H1 (cell line): ENCODE measurements at regions not wholly inside any gene's neighbourhood (a gene's known extent, or its start where the extent isn't known, plus 50 kb on each side); places are given as distances from the start of the nearest gene placed in this dataset.

Experiments used
- CTCF ChIA-PET: fragments of 300-600 bp; sonication (Branson Sonifier 250); formaldehyde crosslinking; loops from one replicate; lab custom pipeline; 2021; ENCODE audit not compliant: partially characterized antibody; lab: Charles Lee
- POLR2A ChIA-PET: fragments of 300-600 bp; sonication (Branson Sonifier 250); formaldehyde crosslinking; loops from one replicate; lab custom pipeline; 2021; ENCODE audit warnings: inconsistent platforms; ENCODE audit not compliant: partially characterized antibody; lab: Charles Lee
- DNase-seq, 2 experiments: peaks; one replicate each; pipeline versions ENCODE4 v3.0.0 to v3.0.0-alpha.2; 2010 to 2022; ENCODE audit warnings: low spot score in 2 of 2, low read depth in 1 of 2, mixed read lengths in 1 of 2
- FAIRE-seq: peaks from 2 replicates; lab custom pipeline; 2011; peaks lifted over from hg19 to GRCh38; lab: Jason Lieb, UNC
- H2AFZ ChIP-seq: 2 replicates; pipeline ENCODE4 v1.8.1; 2012; ENCODE audit warnings: low read length, inconsistent platforms
- H2AK5ac ChIP-seq: 2 replicates; pipeline ENCODE4 v1.6.1; 2013; ENCODE audit warnings: low read depth, low read length
- H2BK120ac ChIP-seq: replicated peaks from 2 replicates; pipeline ENCODE3; 2013; ENCODE audit warnings: low read depth, low read length, inconsistent platforms
- H2BK12ac ChIP-seq: 2 replicates; pipeline ENCODE4 v1.6.1; 2013; ENCODE audit warnings: low read depth, low read length
- H2BK15ac ChIP-seq: 2 replicates; pipeline ENCODE4 v1.6.1; 2013; ENCODE audit warnings: low read length
- H2BK20ac ChIP-seq: 2 replicates; pipeline ENCODE4 v1.6.1; 2013; ENCODE audit warnings: low read length
- H2BK5ac ChIP-seq: 2 replicates; pipeline ENCODE4 v1.6.1; 2013; ENCODE audit warnings: low read depth, low read length
- H3K14ac ChIP-seq: 2 replicates; pipeline ENCODE4 v1.6.1; 2013; ENCODE audit warnings: inconsistent platforms; ENCODE audit not compliant: insufficient read length
- H3K18ac ChIP-seq: 2 replicates; pipeline ENCODE4 v1.6.1; 2013; ENCODE audit warnings: low read length; ENCODE audit errors: extremely low read depth
- H3K23ac ChIP-seq: 2 replicates; pipeline ENCODE4 v1.6.1; 2013; ENCODE audit warnings: inconsistent platforms; ENCODE audit not compliant: insufficient read length
- H3K23me2 ChIP-seq: 2 replicates; pipeline ENCODE4 v1.6.1; 2013; ENCODE audit warnings: low read depth, low read length
- H3K27ac ChIP-seq: 2 replicates; pipeline ENCODE4 v1.6.1; 2011; ENCODE audit warnings: low read depth, low read length, inconsistent platforms
- H3K27me3 ChIP-seq, 4 experiments: replicated peaks in 1 of 4; 1 replicate in 1 of 4; 2 replicates in 3 of 4; pipeline versions ENCODE4 v1.6.1 to v1.8.1; 2011 to 2013; ENCODE audit warnings: low read length in 3 of 4, mild to moderate bottlenecking in 3 of 4, inconsistent platforms in 2 of 4, mixed read lengths in 2 of 4, moderate library complexity in 1 of 4; ENCODE audit not compliant: control insufficient read depth in 3 of 4, insufficient read depth in 3 of 4; ENCODE audit errors: extremely low read depth in 1 of 4
- H3K36me3 ChIP-seq, 4 experiments: 2 replicates each; pipeline versions ENCODE4 v1.6.1 to v1.8.1; 2011 to 2013; ENCODE audit warnings: mild to moderate bottlenecking in 4 of 4, low read length in 3 of 4, moderate library complexity in 2 of 4, control low read depth in 1 of 4, inconsistent platforms in 1 of 4; ENCODE audit not compliant: insufficient read depth in 4 of 4, control insufficient read depth in 2 of 4
- H3K4ac ChIP-seq: replicated peaks from 2 replicates; pipeline ENCODE3; 2013; ENCODE audit warnings: low read length, low read depth, mixed read lengths, inconsistent platforms; ENCODE audit not compliant: insufficient read length
- H3K4me1 ChIP-seq, 4 experiments: replicated peaks in 1 of 4; 1 replicate in 1 of 4; 2 replicates in 3 of 4; pipeline versions ENCODE4 v1.6.1 to v1.8.1; 2011 to 2013; ENCODE audit warnings: low read length in 3 of 4, inconsistent platforms in 2 of 4, mixed read lengths in 1 of 4; ENCODE audit not compliant: insufficient read depth in 4 of 4, control insufficient read depth in 3 of 4
- H3K4me2 ChIP-seq, 2 experiments: 2 replicates each; pipeline versions ENCODE4 v1.6.1 to v1.8.1; 2011 to 2013; ENCODE audit warnings: low read depth in 2 of 2, low read length in 2 of 2, control low read depth in 1 of 2, inconsistent platforms in 1 of 2, mild to moderate bottlenecking in 1 of 2; ENCODE audit not compliant: insufficient read depth in 1 of 2
- H3K4me3 ChIP-seq, 4 experiments: fragments of 200-600, 300-600 bp in 1 of 4; sonication (generic), shearing (Covaris generic), sonication (Bioruptor Twin) in 1 of 4; 2 replicates each; pipeline versions ENCODE4 v1.5.1 to v1.8.1; 2011 to 2016; ENCODE audit warnings: low read length in 4 of 4, low read depth in 3 of 4, control low read depth in 2 of 4, inconsistent platforms in 2 of 4, mild to moderate bottlenecking in 2 of 4, mixed read lengths in 1 of 4, moderate library complexity in 1 of 4; ENCODE audit not compliant: insufficient read depth in 2 of 4; ENCODE audit errors: extremely low read depth in 1 of 4
- H3K56ac ChIP-seq: replicated peaks from 2 replicates; pipeline ENCODE3; 2013; ENCODE audit warnings: low read depth, mild to moderate bottlenecking, mixed read lengths, low read length, inconsistent platforms; ENCODE audit not compliant: insufficient read length
- H3K79me1 ChIP-seq: 2 replicates; pipeline ENCODE4 v1.6.1; 2013; ENCODE audit warnings: low read depth, low read length, control low read depth
- H3K79me2 ChIP-seq, 2 experiments: 2 replicates each; pipeline versions ENCODE4 v1.6.1 to v1.8.1; 2012 to 2013; ENCODE audit warnings: low read length in 2 of 2, mild to moderate bottlenecking in 2 of 2, inconsistent platforms in 1 of 2; ENCODE audit not compliant: insufficient read depth in 2 of 2, control insufficient read depth in 1 of 2
- H3K9ac ChIP-seq, 4 experiments: replicated peaks in 1 of 4; 1 replicate in 1 of 4; 2 replicates in 3 of 4; pipeline versions ENCODE4 v1.6.1 to v1.8.1; 2011 to 2013; ENCODE audit warnings: low read depth in 3 of 4, low read length in 3 of 4, control low read depth in 2 of 4, mild to moderate bottlenecking in 2 of 4, moderate library complexity in 2 of 4, inconsistent platforms in 1 of 4; ENCODE audit errors: extremely low read depth in 1 of 4
- H3K9me3 ChIP-seq, 2 experiments: 2 replicates each; pipeline versions ENCODE4 v1.6.1 to v1.8.1; 2012 to 2013; ENCODE audit warnings: mild to moderate bottlenecking in 2 of 2, moderate library complexity in 2 of 2, control low read depth in 1 of 2, inconsistent platforms in 1 of 2, low read depth in 1 of 2, low read length in 1 of 2, mixed read lengths in 1 of 2; ENCODE audit not compliant: insufficient read depth in 2 of 2
- H4K20me1 ChIP-seq, 2 experiments: replicated peaks in 1 of 2; 2 replicates each; pipeline versions ENCODE3 to v1.8.1; 2011 to 2013; ENCODE audit warnings: inconsistent platforms in 2 of 2, low read length in 2 of 2, mild to moderate bottlenecking in 1 of 2; ENCODE audit not compliant: insufficient read depth in 2 of 2, control insufficient read depth in 1 of 2
- H4K5ac ChIP-seq: 2 replicates; pipeline ENCODE4 v1.6.1; 2013; ENCODE audit warnings: low read length, low read depth, mixed read lengths, inconsistent platforms; ENCODE audit not compliant: insufficient read length
- H4K8ac ChIP-seq: 2 replicates; pipeline ENCODE4 v1.8.0; 2013; ENCODE audit warnings: mild to moderate bottlenecking, moderate library complexity, low read length, inconsistent platforms; ENCODE audit not compliant: insufficient read depth; ENCODE audit errors: extremely low read depth
- H4K91ac ChIP-seq: replicated peaks from 2 replicates; pipeline ENCODE3; 2013; ENCODE audit warnings: low read length, mixed read lengths, inconsistent platforms; ENCODE audit not compliant: insufficient read length
- ATF2 ChIP-seq: IDR thresholded peaks from 2 replicates; pipeline ENCODE4 v1.6.1; 2012; ENCODE audit warnings: low read length, inconsistent platforms
- CHD2 ChIP-seq: IDR thresholded peaks from 2 replicates; pipeline ENCODE4 v1.6.1; 2012; ENCODE audit warnings: low read length, improper control_type of control experiment
- CTCF ChIP-seq, 3 experiments: IDR thresholded peaks; 1 replicate in 2 of 3; 2 replicates in 1 of 3; pipeline versions ENCODE4 v1.5.1 to v1.6.1; 2011; ENCODE audit warnings: low read length in 3 of 3, mild to moderate bottlenecking in 3 of 3, inconsistent platforms in 2 of 3, low read depth in 1 of 3, moderate library complexity in 1 of 3; ENCODE audit not compliant: insufficient read depth in 1 of 3; ENCODE audit errors: control extremely low read depth in 1 of 3
- KDM4A ChIP-seq: IDR thresholded peaks from one replicate; pipeline ENCODE4 v1.7.1; 2012; ENCODE audit warnings: low read depth, mild to moderate bottlenecking, moderate library complexity, low read length, inconsistent platforms; ENCODE audit not compliant: severe bottlenecking
- RFX5 ChIP-seq: IDR thresholded peaks from 2 replicates; pipeline ENCODE4 v1.6.1; 2011; ENCODE audit warnings: low read depth, low read length, improper control_type of control experiment, borderline replicate concordance
- RNF2 ChIP-seq: fragments of 200-900, 300-1000 bp; sonication (generic); IDR thresholded peaks from 2 replicates; pipeline ENCODE4 v1.7.1; 2016; ENCODE audit warnings: borderline replicate concordance, low read depth, mild to moderate bottlenecking, antibody characterized with exemption, low read length; ENCODE audit not compliant: poor library complexity, severe bottlenecking; ENCODE audit errors: missing control alignments
- SIRT6 ChIP-seq: IDR thresholded peaks from one replicate; pipeline ENCODE4 v1.7.1; 2012; ENCODE audit warnings: low read length, inconsistent platforms
- SP2 ChIP-seq: IDR thresholded peaks from 2 replicates; pipeline ENCODE4 v1.6.1; 2012; ENCODE audit warnings: mild to moderate bottlenecking, low read length, inconsistent platforms
- ZNF274 ChIP-seq: IDR thresholded peaks from 2 replicates; pipeline ENCODE4 v1.7.0; 2012; ENCODE audit warnings: low read length, borderline replicate concordance; ENCODE audit errors: extremely low read depth
- WGBS, 2 experiments: shearing (Covaris generic) in 1 of 2; methylation state at CpG; one replicate each; pipeline versions ENCODE4 v1.1.6 to v1.1.7; 2013 to 2015; ENCODE audit warnings: low lambda C conversion rate in 2 of 2, mixed read lengths in 2 of 2, inconsistent platforms in 1 of 2, low coverage in 1 of 2, missing lambda C conversion rate in 1 of 2; ENCODE audit not compliant: insufficient replicate concordance in 2 of 2, insufficient coverage in 1 of 2, insufficient read length in 1 of 2; ENCODE audit errors: extremely low coverage in 1 of 2, missing lambda C conversion rate in 1 of 2; 5-methylcytosine and 5-hydroxymethylcytosine counted together
- TF ChIP-seq, protein P1 (sequence below): IDR thresholded peaks from 2 replicates; pipeline ENCODE4 v1.6.1; 2012; ENCODE audit warnings: inconsistent platforms

- Histone ChIP-seq H3K27me3 (no peaks in the 10 kb centered on the region), H2BK15ac (no peak overlapping the region), H2AFZ (no peak overlapping the region), H4K20me1 (no peaks in the 10 kb centered on the region), H3K56ac (no peak overlapping the region), H3K4me2 (no peak overlapping the region), H2BK20ac (no peak overlapping the region), H3K27ac (no peak overlapping the region), H3K36me3 (no peaks in the 10 kb centered on the region), H3K23ac (no peak overlapping the region), H4K8ac (no peak overlapping the region), H2BK120ac (no peak overlapping the region), H3K4me1 (no peaks in the 10 kb centered on the region), H3K79me2 (no peaks in the 10 kb centered on the region), H2AK5ac (no peak overlapping the region), H4K5ac (no peak overlapping the region), H3K4me3 (no peak overlapping the region), H3K79me1 (no peaks in the 10 kb centered on the region), H3K18ac (no peak overlapping the region), H4K91ac (no peak overlapping the region), H2BK12ac (no peak overlapping the region), H3K23me2 (no peaks in the 10 kb centered on the region), H3K14ac (no peak overlapping the region), H3K9ac (no peak overlapping the region), H2BK5ac (no peak overlapping the region), H3K4ac (no peak overlapping the region), H3K9me3 (0 out of 4 replicates have a peak, but pooled peaks cover 0 to 3% of the 10 kb centered on the region in 2 experiments)
- FAIRE-seq (no peak), DNase-seq (no peak)
- ChIA-PET CTCF (interaction anchor here (1.5 kb wide), 1 partner anchor 25 kb away, joined by 3 read pairs; no protein-coding TSS in a partner anchor), POLR2A (no interaction called here)
- 96% methylated on average over 1 of the region's 1 CpG; no CpG with 5 or more reads in 1 of the 2 experiments for WGBS, 2 experiments
- TF ChIP-seq CTCF (IDR thresholded peaks at IDR 0.05; ENCODE audit: control extremely low read depth in 1 of 3, insufficient read depth in 1 of 3, low read depth in 1 of 3, low read length in 3 of 3) = no peak
- TF ChIP-seq ATF2 = no peak
- no peak for TF ChIP-seq RNF2
- no peak for TF ChIP-seq CHD2
- no peak for TF ChIP-seq SP2
- TF ChIP-seq KDM4A = no peak
- TF ChIP-seq SIRT6 = no peak
- no peak for TF ChIP-seq RFX5
- TF ChIP-seq ZNF274 = no peak
- TF ChIP-seq, protein P1, sequence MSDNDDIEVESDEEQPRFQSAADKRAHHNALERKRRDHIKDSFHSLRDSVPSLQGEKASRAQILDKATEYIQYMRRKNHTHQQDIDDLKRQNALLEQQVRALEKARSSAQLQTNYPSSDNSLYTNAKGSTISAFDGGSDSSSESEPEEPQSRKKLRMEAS = no peak
These were observed 781.0 kb upstream of the GJE1 start for GRCh38 chr6:141351721-141352120.
